HEK293T (cell line): ENCODE measurements at regions not wholly inside any gene's neighbourhood (a gene's known extent, or its start where the extent isn't known, plus 50 kb on each side); places are given as distances from the start of the nearest gene placed in this dataset.

Source experiments
- CTBP1 ChIP-seq: fragments of 450-650 bp; IDR thresholded peaks from 2 replicates; pipeline ENCODE4 v1.6.1; 2016; ENCODE audit warnings: borderline replicate concordance
- ELF4 ChIP-seq: fragments of 450-650 bp; IDR thresholded peaks from 2 replicates; pipeline ENCODE4 v1.6.1; 2017; ENCODE audit warnings: antibody characterized with exemption
- FOXM1 ChIP-seq: fragments of 450-650 bp; IDR thresholded peaks from 2 replicates; pipeline ENCODE4 v1.6.1; 2017; ENCODE audit warnings: mild to moderate bottlenecking, borderline replicate concordance
- SUZ12 ChIP-seq: fragments of 450-650 bp; IDR thresholded peaks from 2 replicates; pipeline ENCODE4 v1.6.1; 2016; ENCODE audit warnings: mild to moderate bottlenecking

GRCh38 chr13:59416561-59416960 is 747.2 kb downstream of the DIAPH3 start:
- TF ChIP-seq ELF4 (no peak), FOXM1 (no peak), CTBP1 (no peak), SUZ12 (no peak)
